OCI-LY7 (cell line): ENCODE measurements at regions not wholly inside any gene's neighbourhood (a gene's known extent, or its start where the extent isn't known, plus 50 kb on each side); places are given as distances from the start of the nearest gene placed in this dataset.

Experiments
- EZH2phosphoT487 ChIP-seq: fragments of 200-600 bp; sonication (generic); IDR thresholded peaks from 2 replicates; pipeline ENCODE4 v1.6.1; 2018; ENCODE audit warnings: low read depth, borderline replicate concordance, mild to moderate bottlenecking, mixed run types, antibody characterized with exemption, low read length, moderate library complexity, mixed read lengths
- TF ChIP-seq, protein P1 (sequence below): fragments of 200-600 bp; sonication (generic); conservative IDR thresholded peaks from 2 replicates; pipeline ENCODE4 v1.5.1; 2014; ENCODE audit warnings: mild to moderate bottlenecking, antibody characterized with exemption, low read length, moderate library complexity, mixed read lengths

- TF ChIP-seq, protein P1, sequence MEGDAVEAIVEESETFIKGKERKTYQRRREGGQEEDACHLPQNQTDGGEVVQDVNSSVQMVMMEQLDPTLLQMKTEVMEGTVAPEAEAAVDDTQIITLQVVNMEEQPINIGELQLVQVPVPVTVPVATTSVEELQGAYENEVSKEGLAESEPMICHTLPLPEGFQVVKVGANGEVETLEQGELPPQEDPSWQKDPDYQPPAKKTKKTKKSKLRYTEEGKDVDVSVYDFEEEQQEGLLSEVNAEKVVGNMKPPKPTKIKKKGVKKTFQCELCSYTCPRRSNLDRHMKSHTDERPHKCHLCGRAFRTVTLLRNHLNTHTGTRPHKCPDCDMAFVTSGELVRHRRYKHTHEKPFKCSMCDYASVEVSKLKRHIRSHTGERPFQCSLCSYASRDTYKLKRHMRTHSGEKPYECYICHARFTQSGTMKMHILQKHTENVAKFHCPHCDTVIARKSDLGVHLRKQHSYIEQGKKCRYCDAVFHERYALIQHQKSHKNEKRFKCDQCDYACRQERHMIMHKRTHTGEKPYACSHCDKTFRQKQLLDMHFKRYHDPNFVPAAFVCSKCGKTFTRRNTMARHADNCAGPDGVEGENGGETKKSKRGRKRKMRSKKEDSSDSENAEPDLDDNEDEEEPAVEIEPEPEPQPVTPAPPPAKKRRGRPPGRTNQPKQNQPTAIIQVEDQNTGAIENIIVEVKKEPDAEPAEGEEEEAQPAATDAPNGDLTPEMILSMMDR, result no peak
- TF ChIP-seq EZH2phosphoT487, result no peak
Observed at GRCh38 chr2:65880436-65880835, 448.0 kb upstream of the SPRED2 start.
